GM21723 (cell line): ENCODE measurements at regions not wholly inside any gene's neighbourhood (a gene's known extent, or its start where the extent isn't known, plus 50 kb on each side); places are given as distances from the start of the nearest gene placed in this dataset.
"Not testable (repeated sequence)": the region's sequence is repeated elsewhere in the genome, so short reads cannot be mapped to it uniquely, and the experiment has no call there.

ENCODE experiments used
- ATAC-seq: cut with Tn5 transposase; IDR thresholded peaks from one replicate; pipeline ENCODE4 v1.9.1; 2021; ENCODE audit warnings: mild to moderate bottlenecking, moderate library complexity; ENCODE audit not compliant: unreplicated experiment

- no peak for ATAC-seq
Measured at GRCh38 chr2:71961289-71962027, 186.2 kb downstream of the CYP26B1 start.

DNA sequence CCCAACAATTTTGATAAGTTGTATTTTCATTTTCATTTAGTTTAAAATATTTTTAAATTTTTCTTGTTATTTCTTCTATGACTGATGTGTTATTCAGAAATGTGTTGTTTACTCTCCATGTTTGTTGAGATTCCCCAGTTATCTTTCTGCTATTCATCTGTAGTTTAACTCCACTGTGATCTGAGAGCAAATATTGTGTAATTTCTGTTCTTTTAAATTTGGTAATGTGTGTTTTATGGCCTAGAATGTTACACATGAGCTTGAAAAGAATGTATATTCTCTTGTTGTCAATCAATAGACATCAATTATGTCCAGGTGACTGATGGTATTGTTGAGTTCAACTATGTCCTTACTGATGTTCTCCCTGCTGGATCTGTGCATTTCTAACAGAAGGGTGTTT, 188.2 kb downstream of the CYP26B1 start:
- no peak for ATAC-seq

DNA sequence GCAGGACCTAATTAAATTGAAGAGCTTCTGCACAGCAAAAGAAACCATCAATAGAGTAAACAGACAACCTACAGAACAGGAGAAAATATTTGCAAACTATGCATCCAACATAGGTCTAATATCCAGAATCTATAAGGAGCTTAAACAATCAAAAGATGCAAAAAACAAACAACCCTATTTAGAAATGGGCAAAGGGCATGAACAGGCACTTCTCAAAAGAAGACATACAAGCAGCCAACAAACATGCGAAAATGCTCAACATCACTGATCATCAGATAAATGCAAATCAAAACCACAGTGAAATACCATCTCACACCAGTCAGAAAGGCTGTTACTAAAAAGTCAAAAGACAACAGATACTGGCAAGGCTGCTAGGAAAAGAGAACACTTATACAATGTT, 189.2 kb downstream of the CYP26B1 start:
- ATAC-seq: not testable (repeated sequence)

GRCh38 chr2:71952572-71953188, 195.0 kb downstream of the CYP26B1 start:
- ATAC-seq: no peak

DNA sequence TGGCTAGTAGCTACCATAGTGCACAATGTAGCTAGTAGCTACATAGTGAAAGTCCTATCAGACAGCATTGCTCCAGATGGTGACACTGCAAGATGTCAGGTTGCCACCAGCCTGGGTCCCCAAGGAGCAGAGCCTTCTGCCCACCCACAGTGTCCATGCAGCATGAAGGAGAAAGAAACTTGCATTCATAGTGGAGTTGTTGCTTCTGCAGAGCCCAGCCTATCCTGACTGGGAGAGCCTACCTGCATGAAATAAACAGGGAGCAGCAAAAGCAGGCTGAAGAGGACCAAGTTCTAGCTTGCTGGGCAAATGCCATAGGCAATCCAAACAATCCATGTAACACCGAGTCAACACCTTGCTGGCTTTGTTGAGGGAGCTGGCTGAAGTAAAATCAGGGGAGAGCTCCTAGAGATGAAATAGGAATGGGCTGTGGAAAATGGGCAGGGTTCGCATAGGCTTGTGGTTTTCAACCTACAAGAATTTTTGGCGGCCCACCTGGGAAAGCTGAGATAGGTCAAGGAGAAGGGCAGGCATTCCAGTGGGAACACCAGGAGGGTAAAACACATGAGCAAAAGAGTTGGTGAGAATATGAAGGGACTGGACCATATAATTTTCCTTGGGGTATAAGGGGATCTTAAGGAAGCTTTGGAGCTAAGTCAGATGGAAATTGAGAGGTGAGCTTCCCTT, 195.8 kb downstream of the CYP26B1 start:
- ATAC-seq: no peak

GRCh38 chr2:71951083-71951468, 196.6 kb downstream of the CYP26B1 start:
- ATAC-seq: no peak

GRCh38 chr2:71950256-71951082, 197.2 kb downstream of the CYP26B1 start:
- ATAC-seq: no peak

DNA sequence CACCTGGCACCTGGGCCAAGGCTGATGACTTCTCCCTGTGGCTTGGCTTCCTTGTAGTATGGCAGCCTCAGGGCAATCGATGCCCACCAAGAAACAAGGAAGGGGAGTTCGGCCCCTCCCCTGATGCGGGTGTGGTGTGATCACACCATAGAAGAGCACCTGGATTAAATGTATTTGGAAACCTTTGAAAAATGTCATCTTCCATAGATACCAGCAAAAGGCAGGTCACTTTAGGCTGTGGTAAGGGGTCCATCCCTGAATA, 198.2 kb downstream of the CYP26B1 start:
- ATAC-seq: no peak

DNA sequence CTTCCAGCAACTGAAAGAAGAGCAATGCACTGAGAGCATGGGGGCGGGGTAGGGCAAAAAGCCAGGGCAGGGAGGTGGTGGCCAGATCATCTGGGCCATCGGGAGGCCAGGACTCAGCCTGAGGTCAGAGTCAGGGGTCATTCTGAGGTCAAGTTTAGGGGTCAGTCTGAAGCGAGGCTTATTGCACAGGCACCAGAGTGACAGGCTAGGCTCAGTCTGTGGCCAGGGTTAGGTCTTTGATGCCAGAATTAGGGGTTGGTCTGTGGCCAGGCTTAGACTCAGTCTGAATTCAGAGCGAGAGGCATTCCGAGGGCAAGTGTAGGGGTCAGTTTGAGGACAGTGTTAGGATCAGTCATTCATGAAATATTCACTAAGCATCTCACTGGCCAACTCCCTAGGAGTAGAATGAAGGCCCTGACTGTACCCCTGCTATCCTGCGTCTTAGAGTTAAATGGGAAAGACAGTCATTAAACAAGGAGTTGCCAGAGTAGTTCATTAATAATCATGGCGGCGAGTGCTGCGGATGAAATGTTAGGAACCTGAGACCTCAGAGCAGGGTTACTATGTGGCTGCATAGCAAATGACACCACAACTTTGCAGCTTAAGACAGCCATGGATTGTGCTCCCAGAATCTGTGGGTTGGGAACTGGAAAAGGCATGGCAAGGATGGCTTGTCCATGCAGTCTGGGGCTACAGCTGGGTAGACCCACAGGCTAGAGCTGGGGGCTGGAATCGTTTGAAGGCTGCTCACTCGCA, 198.7 kb downstream of the CYP26B1 start:
- ATAC-seq: no peak

DNA sequence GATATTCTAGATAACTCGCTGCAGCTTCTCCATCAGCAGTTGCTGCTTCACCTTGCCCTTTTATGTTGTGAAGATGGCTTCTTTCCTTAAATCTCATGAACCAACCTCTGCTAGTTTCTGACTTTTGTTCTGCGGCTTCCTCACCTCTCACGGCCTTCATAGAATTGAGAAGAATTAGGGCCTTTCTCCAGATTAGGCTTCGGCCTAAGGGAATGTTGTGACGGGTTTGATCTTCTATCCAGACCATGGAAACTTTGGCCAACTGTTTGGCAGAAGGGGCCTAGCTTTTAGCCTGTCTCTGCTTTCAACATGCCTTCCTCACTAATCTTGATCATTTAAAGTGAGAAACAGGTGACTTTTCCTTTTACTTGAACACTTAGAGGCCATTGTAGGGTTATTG, 199.9 kb downstream of the CYP26B1 start:
- no peak for ATAC-seq

GRCh38 chr2:71945603-71945959, 202.1 kb downstream of the CYP26B1 start:
- no peak for ATAC-seq

DNA sequence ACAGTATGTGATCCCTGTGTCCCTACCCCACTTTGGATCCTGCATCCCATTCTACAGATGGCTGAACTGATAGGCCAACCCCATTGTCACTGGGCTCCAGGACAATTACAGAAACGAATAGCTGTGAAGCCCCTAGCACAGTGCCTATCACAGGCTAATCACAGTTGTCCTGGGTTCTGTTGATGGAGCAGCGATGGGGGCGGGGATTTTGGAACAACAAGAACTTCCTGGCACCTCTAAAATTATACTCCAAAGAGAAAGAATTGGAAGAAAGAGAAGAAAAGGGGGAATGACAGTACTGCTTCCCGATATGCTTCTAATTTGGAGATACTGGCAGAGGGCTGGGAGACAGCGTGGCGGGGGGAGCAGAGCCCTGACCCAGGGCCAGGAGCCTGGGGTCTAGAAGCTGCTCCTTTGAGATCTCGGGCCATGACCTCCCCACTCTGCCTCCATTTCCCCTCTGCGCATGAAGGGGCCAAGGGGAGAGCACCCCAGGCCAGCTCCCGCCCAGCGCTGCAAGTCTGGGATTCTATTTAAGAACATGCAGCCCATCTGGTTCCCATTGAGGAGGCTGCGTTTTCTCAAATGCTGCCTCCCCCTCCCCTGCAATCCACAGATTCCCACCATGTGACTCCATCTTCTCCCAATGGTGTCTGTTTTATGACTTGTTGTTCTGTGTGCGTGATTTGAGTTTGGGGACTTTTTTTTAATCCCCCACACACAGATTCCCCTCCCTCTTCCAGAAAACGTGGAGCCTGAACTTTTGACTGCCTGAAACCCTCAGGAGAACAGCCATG, 202.7 kb downstream of the CYP26B1 start:
- no peak for ATAC-seq

DNA sequence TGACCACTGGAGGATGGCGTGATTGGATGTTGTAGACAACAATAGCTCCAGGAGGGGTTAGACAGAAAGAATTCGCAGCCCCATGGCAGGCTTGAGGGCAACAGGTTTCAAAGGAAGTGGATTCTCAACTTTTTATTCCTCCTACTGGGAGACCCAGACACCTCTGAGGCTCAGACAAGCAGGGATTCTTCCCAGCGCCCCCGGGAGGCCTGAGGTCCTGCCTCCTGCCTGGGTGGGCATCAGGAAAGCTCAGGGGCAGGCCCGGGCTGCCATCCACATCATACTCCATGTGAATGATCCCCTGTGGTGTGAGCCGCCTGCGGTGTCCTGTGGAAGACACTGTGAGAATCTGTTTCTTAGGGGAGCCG, 203.5 kb downstream of the CYP26B1 start:
- ATAC-seq: no peak

DNA sequence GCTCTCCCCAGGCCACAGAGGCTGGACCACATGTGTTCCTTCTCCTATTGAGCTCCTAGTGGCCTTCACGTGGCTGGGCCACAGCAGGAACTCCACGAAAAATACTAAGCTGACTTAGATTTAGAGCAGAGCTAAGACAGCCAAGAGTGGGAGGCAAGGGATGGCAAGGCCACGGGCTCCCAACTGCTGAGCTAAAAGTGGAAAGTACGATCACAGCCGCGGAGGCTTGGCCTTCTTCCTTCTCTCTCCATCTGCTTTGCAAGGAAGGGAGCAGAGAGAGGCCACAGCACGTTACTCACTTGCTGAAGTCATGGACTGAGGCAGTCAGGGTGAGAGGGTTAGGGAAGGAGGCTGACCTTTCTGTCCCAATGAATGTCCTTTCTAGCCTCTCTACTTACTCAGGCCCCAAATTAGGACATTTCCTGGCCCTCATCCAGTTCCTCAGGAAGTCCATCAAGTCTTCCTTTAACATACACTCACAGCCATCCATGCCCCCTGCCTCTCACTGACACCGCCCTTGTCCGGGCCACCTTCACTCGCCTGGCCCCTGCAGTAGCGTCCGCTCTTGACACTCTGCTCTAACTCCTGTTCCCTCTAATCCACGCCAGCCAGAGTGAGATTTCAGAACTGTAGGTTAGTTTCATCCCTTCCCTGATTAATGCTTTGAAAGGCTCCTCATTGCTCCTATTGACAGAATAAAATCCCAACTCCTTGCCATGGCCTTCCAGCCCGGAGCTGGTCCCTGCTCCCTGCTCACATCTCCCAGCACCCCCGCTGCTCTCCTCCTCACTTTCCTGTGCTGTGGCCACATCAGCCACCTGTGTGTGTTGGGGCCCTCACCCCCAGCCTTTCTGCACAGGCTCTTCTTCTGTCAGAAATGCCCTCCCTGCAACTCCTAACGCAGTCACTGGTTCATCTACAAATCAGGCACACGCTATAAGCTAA, 204.2 kb downstream of the CYP26B1 start:
- no peak for ATAC-seq

- no peak for ATAC-seq
Measured at GRCh38 chr2:71941726-71942525, 205.7 kb downstream of the CYP26B1 start.

- ATAC-seq: no peak
Measured at GRCh38 chr2:71940695-71941094, 207.0 kb downstream of the CYP26B1 start.

GRCh38 chr2:71939588-71940535, 207.8 kb downstream of the CYP26B1 start:
- no peak for ATAC-seq
